ENCODE measurements at regions not wholly inside any gene's neighbourhood (a gene's known extent, or its start where the extent isn't known, plus 50 kb on each side); places are given as distances from the start of the nearest gene placed in this dataset.
"Not testable (repeated sequence)": the region's sequence is repeated elsewhere in the genome, so short reads cannot be mapped to it uniquely, and the experiment has no call there.

GRCh38 chr12:89154743-89155499, 197.4 kb downstream of the DUSP6 start:
- no peak for DNase-seq (ENCODE audit: low read depth)

DNA sequence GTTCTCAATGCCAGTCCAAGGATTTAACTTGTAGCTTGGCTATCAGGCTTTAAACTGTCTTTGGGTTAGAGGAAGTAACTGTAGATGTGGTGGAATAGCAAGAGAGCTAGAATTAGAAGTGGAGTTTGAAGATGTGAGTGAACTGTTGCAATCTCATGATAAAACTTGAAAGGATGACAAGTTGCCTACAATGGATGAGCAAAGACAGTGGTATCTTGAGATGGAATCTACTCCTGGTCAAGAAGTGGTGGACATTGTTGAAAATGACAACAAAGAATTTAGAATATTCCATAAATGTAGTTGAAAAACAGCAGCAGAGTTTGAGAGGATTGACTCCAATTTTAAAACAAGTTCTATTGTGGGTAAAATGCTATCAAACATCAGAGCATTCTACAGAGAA, 199.0 kb downstream of the DUSP6 start:
- DNase-seq (ENCODE audit: low read depth): no peak

DNA sequence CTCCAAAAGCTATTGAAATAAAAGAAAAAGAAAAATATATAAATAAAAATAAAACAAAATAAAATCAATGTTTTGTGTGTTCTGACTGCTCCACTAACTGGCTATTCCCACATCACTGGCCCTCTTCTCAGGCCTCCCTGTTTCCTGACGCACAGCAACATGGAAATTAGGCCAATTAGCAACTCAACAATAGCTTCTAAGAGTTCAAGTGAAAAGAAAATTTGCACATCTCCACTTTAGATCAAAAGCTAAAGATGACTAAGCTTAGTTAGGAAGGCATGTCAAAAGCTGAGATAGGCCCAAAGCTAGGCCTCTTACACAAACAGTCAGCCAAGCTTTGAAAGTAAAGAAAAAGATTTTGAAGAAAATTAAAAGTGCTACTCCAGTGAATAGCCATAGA, 200.8 kb downstream of the DUSP6 start:
- no peak for DNase-seq (ENCODE audit: low read depth)

GRCh38 chr12:89150789-89151188, 201.5 kb downstream of the DUSP6 start:
- not testable (repeated sequence) for DNase-seq (ENCODE audit: low read depth)

- DNase-seq (ENCODE audit: low read depth): no peak
Measured at GRCh38 chr12:89140602-89141238, 211.6 kb downstream of the DUSP6 start.

DNA sequence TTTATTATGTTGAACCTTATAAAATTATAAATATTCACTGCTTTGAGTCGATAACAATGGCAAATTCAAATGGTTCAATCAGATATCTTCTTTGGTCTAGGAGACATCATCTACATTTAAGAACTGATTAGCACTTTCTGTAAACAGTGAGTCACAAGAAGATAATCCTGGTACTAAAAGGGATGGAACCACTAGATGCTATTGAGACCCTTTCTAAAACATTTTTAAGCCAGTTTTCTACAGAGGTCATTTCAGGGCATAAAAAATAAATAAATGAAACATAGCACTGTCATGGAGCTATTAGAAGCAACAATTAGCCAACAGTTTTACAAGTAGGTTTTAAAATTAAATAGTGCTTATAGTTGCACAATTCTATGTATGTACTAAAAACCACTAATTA, 212.2 kb downstream of the DUSP6 start:
- no peak for DNase-seq (ENCODE audit: low read depth)

GRCh38 chr12:89139390-89139789, 212.9 kb downstream of the DUSP6 start:
- no peak for DNase-seq (ENCODE audit: low read depth)

- DNase-seq (ENCODE audit: low read depth): no peak
Measured at GRCh38 chr12:89138048-89138852, 214.1 kb downstream of the DUSP6 start.

GRCh38 chr12:89135976-89136634, 216.2 kb downstream of the DUSP6 start:
- DNase-seq (ENCODE audit: low read depth): no peak

DNA sequence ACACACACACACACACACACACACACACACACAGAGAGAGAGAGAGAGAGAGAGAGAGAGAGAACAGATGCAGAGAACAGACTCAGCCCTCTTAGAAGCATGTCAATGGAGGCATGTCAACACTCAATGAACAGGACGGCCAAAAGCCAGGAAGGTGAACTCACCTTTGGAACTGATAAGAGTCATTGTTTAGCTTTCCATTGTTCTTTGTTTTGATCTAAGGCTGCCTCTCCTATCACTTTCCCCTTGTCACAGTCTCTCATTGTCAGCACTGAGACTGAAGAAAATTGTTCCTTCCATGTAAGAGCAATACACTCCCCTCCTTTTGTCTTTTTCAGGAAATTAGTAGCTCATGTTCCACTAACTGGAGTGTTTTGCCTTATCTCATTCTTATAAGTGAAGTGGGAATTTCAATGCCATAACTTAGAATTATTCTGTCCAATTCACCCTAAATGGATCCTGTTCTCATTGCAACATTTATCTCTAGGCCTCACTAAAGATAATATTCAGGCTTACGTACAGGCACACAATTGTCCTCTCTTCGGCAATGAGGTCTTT, 218.0 kb downstream of the DUSP6 start:
- DNase-seq (ENCODE audit: low read depth): no peak

DNA sequence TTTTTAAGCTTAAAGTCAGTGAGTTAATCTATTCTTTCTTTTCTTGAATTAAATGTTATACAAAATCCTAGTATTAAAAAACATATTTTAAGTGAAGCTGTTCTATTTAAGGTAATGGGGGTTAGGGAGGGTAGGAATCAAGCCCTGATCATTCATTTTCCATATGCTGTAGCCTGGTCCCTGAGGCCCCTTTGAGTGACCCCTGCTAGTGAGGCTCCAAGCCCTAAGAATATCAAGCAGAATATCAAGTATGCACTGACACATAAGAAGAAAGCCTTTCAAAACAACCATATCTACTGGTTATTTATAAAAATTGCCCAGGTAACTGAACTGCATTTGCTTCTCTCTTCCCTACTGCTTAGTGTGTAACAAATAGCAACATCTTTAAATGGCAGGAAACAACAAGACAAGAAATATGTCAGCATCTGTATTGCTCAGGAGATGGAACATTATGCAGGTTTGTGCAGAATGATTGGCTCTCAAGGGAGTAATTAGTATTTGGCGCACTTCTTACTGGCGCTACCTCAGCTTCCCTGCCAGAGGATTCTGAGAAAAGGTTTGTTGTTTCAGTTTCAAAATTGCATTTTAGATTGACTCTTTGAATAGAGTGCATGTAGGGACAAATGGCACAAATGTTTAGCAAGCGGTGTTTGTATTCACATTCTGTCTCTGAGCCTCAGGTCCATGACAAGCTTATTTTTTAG, 223.0 kb downstream of the DUSP6 start:
- DNase-seq (ENCODE audit: low read depth): no peak

DNA sequence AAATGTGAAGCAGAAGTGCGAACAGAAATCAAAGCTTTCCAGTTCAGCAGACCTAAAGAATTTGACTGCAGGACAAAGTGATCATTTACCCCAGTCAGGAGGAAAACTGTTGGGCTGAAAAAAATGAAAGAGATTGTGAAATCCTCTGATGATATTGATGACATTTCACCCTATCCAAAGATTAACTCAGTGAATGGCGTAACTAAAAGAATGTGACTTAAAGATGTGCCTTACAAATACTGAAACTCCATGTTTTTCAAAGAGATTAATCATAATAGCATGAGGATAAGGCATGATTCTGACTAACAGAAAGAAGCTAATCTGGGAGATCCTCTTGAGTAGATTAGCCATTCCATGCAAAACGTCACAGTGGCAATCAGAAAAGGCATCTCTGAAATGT, 225.6 kb downstream of the DUSP6 start:
- DNase-seq (ENCODE audit: low read depth): no peak

DNA sequence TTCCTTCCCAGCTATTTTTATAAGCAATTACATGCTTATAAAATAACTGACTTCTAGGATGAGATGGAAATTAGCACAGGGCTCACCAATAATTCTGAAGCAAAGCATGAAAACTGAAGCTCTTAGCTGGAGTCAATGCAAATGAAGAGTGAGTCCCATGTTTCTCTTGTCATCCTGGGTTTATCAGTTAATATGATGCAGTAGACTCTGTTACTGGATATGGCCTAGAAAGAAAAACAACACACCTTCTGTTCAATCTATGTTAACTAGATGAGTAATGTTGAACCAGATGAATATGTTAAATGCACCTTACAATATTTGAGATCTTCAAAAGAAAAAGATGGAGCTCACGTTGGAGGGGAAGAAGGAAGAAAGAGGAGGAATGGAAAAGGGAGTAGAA, 229.4 kb downstream of the DUSP6 start:
- DNase-seq (ENCODE audit: low read depth): no peak

GRCh38 chr12:89117448-89118034, 234.8 kb downstream of the DUSP6 start:
- no peak for DNase-seq (ENCODE audit: low read depth)

GRCh38 chr12:89111964-89112363, 240.3 kb downstream of the DUSP6 start:
- no peak for DNase-seq (ENCODE audit: low read depth)

- no peak for DNase-seq (ENCODE audit: low read depth)
Measured at GRCh38 chr12:89108265-89108664, 244.0 kb downstream of the DUSP6 start.

GRCh38 chr12:89106950-89107349, 245.4 kb downstream of the DUSP6 start:
- DNase-seq (ENCODE audit: low read depth): no peak

DNA sequence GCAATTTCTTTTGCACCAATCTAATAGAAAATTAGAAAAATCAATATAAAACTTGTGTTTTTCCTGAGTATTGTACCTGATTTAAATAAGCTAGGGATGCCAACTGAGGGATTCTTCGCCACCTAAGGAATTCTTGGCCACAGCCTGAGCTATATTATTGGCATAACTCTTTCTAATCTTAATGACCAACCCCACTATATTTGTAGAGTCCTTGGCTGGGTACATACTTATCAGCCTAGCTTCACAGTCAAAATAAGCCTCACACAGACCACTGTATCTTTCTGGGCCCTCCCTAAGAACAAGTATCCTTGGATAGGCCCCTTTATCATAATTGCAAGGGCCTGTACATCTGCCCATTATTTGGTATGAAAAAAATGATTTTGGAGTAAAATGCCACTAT, 247.1 kb downstream of the DUSP6 start:
- DNase-seq (ENCODE audit: low read depth): no peak

GRCh38 chr12:89103831-89104230, 248.5 kb downstream of the DUSP6 start:
- DNase-seq (ENCODE audit: low read depth): no peak

DNA sequence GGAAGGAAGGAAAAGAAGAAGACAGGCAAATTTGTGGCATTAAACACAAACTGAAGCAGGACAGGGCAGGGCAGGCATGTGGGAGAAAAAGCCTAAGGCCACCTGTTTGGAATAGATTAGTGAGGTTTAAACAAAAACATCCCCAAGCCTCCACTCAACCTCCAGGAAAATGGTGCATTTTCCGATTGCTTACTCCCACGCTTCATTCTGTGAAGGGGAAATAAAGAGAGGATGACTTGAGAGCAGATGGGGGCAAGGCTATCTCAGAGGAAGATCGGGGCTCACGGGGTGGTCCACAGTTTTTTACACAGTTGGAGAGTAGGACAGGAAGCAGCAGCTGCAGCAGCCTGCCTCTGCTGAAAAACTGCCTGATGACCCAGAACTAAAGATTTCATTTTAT, 250.9 kb downstream of the DUSP6 start:
- no peak for DNase-seq (ENCODE audit: low read depth)

DNA sequence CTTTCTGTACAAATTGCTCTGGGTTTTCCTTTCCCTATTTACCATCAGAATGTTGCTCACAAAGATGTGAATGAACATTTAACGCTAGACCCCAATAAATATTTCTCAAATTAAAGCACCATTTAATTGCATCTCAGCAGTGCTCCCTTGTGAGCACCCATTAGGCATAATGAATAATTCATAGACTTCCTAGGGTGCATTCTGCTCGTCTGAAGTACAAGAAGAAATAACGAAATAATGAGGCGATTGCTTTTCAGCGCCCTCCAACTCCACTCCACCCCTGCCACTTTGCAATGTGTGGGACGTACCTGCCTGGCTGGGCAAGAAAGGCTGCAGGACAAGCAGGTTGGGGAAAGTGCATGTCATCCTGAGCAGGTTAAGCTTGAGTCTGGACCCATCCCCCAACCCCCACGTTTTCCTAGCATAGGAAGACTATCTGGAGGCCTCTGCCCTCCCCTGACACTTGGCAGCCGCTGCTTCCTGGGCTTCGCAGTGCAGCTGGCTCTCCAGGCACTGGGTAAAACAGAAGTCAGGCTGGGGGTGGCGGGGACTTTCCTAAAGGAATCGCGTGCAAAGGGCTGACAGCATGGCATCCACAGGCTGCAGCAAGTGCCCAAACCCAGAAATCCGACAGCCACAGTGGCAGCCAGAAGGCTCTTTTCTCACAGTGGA, 253.7 kb downstream of the DUSP6 start:
- DNase-seq (ENCODE audit: low read depth): no peak
